ENCODE measurements at regions not wholly inside any gene's neighbourhood (a gene's known extent, or its start where the extent isn't known, plus 50 kb on each side); places are given as distances from the start of the nearest gene placed in this dataset.

DNA sequence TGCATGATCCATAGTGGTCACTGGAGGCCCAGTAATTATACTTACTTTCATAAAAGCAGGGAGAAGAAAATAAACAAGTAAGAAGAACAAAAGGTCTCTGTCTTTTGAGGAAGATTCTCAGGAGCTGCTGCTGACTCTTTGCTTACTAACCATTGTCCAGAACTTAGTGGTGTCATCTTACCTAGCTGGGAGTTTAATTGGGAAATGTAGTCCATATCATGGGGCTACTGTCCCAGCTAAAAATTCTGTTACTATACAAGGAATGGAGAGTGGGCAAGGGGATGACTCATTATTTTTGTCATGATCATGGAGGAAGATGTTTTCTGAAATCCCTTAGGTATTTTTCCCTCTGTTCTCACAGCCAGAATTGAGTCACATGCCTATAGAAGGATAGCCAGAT is 639.3 kb downstream of the MTRR start:
- TF ChIP-seq, protein P1, sequence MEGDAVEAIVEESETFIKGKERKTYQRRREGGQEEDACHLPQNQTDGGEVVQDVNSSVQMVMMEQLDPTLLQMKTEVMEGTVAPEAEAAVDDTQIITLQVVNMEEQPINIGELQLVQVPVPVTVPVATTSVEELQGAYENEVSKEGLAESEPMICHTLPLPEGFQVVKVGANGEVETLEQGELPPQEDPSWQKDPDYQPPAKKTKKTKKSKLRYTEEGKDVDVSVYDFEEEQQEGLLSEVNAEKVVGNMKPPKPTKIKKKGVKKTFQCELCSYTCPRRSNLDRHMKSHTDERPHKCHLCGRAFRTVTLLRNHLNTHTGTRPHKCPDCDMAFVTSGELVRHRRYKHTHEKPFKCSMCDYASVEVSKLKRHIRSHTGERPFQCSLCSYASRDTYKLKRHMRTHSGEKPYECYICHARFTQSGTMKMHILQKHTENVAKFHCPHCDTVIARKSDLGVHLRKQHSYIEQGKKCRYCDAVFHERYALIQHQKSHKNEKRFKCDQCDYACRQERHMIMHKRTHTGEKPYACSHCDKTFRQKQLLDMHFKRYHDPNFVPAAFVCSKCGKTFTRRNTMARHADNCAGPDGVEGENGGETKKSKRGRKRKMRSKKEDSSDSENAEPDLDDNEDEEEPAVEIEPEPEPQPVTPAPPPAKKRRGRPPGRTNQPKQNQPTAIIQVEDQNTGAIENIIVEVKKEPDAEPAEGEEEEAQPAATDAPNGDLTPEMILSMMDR (IDR thresholded peaks at IDR 0.05): no peak
- TF ChIP-seq EZH2 (IDR thresholded peaks at IDR 0.05): no peak
- TF ChIP-seq EZH2phosphoT487 (IDR thresholded peaks at IDR 0.05): no peak
